PC-9 (cell line): ENCODE measurements at regions not wholly inside any gene's neighbourhood (a gene's known extent, or its start where the extent isn't known, plus 50 kb on each side); places are given as distances from the start of the nearest gene placed in this dataset.

Experiments used
- CTCF ChIP-seq: fragments of 200-600 bp; sonication (generic); conservative IDR thresholded peaks from 2 replicates; pipeline ENCODE4 v1.6.1; 2017; ENCODE audit warnings: mixed run types, antibody characterized with exemption, mild to moderate bottlenecking, moderate library complexity
- EZH2 ChIP-seq: fragments of 200-600 bp; sonication (generic); IDR thresholded peaks from 2 replicates; pipeline ENCODE4 v1.8.0; 2017; ENCODE audit warnings: antibody characterized with exemption, low read depth

- TF ChIP-seq CTCF (no peak), EZH2 (no peak)
These were observed 255.8 kb upstream of the PHYHIPL start for GRCh38 chr10:58920655-58921003.
